ENCODE measurements at regions not wholly inside any gene's neighbourhood (a gene's known extent, or its start where the extent isn't known, plus 50 kb on each side); places are given as distances from the start of the nearest gene placed in this dataset.

DNA sequence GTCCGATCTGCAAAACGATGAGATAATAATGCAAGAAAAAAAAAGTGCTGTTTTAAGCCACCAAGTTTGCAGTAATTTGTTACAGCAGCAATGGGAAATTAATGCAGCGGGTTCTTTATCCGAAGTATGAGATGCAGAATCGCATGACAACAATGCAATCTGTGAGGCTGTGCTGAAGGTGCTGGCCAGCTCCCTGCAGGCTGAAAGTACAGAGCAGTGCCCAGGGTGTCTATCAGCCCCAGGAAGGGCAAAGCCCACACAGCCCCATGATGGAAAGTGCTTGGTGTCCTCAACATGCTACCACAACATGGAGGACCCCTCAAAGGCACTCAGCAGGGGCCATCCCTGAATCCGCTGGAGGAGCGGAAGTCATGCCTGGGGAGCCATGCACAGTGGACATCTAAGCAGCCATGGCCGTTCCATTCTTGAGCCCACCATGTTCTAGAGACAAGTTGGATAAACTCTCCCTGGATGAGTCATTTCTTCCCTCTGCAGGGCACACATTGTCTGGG, 199.5 kb upstream of the PFKP start:
- DNase-seq (ENCODE audit: low read depth, low spot score): no peak

DNA sequence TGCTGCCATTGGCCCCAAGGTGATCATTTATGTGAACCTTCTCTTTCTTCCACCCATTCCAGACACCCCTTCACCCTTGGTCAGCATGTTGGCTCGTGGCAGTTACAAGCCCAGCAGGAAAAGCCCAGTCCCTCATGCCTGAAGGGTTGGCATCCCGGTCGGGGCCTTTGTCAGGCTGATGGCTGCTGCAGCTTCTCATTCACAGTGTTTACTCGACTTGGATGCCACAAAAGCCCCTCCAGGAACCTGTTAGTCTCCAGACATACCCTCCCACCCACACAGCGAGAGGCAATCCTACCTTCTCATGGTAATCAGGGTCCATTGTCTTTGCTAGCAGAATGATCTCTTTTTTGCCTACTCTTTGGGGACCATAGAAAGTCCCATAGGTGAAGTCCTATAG, 200.8 kb upstream of the PFKP start:
- no peak for DNase-seq (ENCODE audit: low read depth, low spot score)

DNA sequence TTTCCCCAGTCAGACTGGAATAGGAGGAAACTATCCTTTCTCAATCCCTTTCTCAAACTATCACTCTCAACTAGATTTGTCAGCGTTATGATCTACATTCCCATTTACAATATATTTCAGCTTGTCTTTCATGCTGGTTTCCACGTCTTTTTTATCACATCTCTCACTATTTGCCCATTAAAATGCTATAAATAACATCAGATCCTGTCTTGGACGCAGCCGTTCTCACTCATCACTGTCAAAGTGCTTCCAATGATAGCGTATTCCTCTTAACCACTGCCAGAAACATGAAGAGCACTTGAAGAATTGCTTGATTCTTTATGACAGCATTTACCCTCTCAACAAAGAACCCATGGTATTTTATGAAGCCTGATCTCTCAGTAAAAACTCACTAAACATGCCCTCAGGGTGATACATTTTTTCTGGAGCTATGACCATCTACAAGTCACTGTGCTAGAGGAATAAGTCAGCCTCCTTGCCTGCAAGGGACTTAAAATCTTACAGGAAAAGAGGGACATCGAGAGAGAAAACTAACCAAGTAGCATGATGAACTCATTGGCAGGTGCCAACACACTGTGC, 205.6 kb upstream of the PFKP start:
- no peak for DNase-seq (ENCODE audit: low read depth, low spot score)

DNA sequence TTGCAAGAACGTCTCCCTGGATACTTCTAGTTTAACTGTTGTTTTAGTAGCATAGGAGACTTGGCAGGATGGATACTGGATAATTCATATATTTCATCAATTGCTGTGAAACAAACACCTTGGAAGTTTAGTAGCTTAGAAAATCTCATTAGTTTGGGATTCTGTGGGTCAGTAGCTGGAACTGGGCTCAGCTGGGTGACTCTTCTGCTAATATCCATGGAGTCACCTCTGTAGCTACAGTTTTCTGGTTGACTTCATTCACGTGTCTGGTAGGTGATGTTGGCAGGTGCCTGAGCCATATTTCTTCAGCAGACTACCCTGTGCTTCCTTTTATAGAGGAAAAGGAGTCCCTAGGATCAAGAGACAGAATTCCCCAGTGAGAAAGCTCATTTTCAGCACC, 208.9 kb upstream of the PFKP start:
- no peak for DNase-seq (ENCODE audit: low read depth, low spot score)

DNA sequence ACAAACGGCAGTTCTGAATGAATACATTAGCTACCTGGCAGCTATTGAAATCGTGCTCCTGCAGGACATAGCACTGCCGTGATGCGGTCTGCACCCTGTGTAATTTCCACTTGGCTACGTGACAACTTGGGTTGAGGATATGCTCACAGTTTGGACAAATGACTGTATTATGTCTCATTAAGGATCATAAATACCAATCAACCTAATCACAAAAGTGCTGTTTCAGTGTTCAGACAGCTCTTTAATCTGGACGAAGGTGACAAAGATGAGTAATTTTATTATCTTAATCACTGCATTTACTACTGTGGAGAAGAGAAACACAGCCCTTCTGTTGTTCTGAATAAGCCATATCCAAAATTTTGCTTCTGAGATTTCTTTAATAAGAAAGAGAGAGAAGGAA, 210.8 kb upstream of the PFKP start:
- DNase-seq (ENCODE audit: low read depth, low spot score): no peak

DNA sequence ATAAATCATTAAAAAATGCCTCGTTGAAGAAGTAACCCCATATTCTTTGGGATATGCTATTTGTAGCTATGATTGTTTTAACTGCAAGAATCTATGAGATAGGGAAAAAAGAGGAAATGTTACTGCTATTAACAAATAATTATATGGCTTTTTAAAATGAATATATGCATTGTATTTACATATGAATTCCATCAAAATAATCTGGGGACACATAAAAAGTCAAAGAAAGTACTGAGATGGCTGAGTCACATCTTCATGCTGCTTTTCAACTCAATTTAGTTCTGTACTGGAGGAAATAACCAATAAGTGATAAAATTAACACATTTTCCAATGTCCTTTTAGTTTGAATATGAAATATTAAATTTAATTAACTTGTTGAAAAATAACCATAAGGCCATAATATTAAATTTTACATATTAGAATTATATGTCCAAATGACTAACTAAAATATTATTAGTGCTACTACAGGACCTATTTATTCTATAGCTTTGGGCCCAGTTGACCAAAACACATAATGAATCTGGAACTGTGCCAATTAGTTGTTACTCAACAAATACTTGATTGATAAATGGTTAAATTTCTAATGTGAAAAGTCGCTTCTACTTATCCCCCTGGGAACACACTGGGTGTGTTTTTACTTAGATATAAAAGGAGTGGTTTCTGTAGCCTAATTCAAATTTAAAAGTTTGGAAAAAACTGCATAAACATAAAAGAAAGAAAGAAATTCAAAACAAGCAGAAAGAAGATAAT, 214.6 kb upstream of the PFKP start:
- no peak for DNase-seq (ENCODE audit: low read depth, low spot score)

DNA sequence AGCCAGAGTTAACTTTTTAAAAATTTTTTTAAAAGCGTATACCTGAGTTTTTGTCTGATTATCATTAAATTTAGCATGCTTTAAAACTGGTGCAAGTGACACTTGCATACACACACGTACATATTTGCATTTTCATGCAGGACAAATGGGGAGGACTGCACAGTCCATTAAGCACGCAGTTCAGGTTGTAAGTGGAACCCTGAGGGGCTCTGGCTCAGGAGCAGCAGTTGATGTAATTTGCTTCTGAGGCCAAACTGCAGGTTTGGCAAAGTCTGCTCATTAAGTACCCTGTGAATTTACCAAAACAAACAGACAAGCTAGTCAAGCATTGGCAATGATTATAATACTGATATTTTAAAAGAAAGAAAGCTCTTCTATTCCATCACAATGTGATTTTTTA, 215.8 kb upstream of the PFKP start:
- DNase-seq (ENCODE audit: low read depth, low spot score): no peak

DNA sequence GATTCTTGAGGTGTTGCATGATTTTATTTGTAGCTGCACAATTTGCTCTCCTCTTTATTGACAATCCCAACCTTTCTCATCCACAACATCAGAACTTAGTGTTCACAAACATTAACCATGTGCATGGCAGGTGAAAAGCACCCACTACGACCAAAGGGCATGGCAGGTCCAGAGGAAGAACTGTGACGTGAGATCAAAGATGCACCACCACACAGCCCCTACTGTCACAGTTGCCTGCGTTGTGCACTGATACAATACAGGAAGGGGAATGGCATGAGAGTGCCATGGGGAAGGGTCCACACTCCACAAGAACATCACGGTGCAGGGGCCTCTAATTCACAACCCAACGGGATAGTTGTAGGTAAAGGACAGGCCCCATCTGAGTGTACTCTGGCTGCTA, 217.1 kb upstream of the PFKP start:
- no peak for DNase-seq (ENCODE audit: low read depth, low spot score)

DNA sequence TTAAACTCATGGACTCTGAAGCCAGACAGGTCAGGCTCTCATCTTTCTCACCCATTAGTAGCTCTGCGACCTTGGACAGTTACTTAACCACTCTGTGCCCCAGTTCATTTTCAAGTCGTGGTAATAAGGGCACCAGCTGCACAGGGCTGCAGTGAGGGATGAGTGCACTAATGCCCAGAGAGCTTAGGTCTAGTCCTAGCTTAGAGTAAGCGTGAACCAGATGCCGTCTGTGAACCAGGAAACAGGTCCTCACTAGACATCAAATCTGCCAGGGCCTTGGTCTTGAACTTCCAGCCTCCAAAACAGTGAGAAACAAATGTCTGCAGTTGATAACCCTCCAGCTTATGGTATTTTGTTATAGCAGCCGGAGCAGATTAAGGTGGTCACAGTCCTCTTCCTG, 222.4 kb upstream of the PFKP start:
- no peak for DNase-seq (ENCODE audit: low read depth, low spot score)

DNA sequence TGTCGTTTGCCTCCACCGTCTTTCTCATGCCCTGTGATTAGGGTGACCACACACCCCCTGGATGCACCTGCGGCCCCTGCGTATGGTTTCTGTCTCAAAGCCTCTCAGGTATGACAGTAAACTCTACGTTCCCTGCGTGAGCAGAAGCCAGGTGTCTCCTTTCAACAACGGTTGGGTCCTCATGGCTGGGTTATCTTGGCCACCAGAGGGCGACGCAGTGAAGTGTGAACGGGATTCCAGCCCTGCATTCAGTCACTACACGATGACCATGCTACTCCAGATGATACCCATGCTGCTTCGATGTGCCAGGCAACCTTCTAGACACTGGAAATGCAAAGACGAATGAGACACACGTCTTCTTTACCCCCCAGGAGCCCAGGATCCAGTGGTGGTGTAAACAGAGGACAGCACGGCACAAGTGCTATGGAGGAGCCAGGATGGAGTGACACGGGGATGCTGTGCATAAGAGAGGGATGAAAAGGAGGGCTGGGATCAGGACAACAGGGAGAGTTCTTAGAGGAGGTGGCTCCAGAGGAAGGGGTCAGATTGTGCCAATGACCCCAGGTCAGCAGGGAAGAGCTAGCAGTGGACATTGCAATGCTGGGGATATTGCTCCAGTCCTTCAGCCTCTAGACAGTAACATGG, 228.1 kb upstream of the PFKP start:
- no peak for DNase-seq (ENCODE audit: low read depth, low spot score)

DNA sequence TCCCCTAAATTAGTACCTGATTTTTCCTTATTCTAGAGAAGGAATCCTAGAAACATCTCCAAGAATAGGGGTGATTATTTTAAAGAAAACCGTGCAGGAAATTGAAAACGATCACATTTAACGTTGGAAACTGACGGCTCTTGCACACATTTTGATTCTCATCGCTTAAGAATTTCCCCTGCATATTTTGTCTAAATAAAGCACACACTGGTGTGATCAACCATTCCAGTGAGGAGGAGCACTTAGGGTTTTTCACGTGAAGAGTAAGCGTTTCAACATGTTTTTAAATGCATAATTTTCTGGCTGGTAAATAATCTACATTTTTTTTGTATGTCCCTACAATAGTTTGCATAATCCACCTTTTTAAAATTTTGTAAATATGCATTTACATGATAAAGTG, 229.7 kb upstream of the PFKP start:
- no peak for DNase-seq (ENCODE audit: low read depth, low spot score)

DNA sequence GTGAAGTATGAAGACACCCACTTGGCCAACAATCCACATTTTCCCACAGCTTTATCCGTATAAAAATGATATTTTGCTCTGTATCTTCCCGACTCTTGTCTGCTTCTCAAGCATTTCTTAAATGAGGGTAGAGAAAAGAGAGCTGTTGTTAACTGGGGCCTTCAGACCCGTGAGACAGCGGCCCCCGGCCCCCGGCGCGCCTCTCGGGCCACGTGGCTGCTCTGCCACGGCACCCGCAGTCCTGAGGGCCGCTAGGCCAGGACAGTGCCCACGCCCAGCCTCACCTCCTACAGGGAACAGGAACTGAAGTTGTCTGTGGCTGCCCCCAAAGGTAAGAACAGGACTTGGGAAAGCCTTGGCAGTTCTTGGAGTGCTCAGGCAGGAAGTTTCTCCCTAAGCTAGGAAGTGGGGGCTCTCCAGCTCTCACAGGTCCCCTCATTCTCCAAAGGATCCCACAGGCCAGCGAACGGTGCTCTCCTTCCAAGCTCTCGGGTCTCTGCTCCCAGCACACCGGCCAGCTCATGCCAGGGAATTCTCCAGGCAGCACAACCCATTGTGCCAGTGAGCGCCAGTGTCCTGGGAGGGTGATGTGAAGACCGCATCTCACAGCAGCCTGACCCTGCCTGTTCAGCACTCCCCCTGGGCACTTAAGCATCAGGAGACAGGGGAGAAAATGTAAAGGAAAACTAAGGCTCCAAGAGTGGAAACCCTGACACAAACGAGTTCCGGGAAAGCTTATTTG, 230.3 kb upstream of the PFKP start:
- no peak for DNase-seq (ENCODE audit: low read depth, low spot score)

DNA sequence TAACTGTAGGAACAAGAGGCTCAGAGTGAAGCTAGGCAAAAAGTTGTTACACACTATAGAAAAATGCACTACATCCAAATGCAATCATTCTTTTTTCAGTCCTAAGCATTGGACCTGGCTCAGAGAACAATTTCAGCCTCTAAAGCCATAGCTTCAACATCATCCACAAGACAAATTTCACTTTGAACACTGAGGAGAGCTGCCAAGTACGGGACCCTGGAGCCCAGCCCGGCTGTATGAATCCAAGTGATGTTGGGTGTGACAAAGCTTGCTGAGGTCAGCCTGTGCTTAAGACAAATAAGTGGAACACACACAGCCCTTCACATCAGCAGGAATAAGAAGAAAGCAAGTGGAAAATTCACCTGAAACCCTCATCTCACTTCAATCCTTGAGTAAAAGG, 233.1 kb upstream of the PFKP start:
- no peak for DNase-seq (ENCODE audit: low read depth, low spot score)

DNA sequence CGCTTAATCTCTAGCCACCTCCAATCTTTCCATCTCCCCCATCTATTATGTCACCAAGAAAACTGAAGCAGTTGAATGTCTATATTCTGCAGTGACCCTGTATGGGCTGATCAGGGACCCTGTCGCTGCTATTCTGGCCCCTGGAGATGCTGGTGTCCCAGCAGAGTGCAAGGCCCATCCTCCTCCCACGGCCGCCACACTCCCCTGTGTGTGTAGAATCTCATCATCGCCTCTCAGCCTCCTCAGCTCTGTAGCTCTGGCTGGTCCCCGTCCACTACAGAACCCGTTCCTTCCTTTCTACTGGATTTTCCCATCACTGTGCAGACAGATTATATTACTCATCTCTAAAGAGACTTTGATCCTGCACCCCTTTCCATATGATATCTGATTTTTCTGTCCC, 235.8 kb upstream of the PFKP start:
- DNase-seq (ENCODE audit: low read depth, low spot score): no peak

DNA sequence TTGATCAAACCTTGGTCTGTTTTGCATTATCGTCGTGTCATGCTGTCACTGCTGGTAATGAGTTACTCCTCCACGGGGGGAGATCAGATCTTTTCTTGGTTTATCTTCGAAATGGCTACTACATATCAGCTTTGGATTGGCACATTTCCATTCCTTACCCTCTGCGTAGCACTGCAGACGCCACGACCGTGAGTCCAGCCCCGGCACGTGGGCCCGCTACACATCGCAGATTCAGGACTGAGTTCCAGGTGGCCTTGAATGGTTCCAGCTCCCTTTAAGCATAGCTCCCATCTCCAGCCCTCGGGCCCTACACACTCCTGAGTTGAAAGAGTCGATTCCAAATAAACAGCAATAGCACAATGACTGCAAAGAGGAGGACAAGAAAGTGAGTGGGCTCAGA, 238.6 kb upstream of the PFKP start:
- no peak for DNase-seq (ENCODE audit: low read depth, low spot score)

DNA sequence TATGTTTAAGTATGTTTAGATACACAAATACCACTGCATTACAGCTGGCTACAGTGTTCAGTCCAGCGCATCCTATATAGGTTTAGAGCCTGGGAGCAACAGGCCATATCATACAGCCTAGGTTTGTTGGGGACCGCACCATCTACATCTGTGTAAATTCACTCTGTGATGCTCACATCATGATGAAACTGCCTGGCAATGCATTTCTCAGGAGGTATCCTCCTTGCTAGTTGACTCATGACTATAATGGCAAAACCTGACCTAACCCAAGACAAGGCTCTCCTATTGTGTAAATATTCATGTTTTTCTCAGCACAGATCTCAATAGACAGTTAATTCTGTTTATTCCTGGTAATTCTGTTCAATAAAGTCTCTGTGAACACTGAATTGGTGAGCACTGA, 240.7 kb upstream of the PFKP start:
- no peak for DNase-seq (ENCODE audit: low read depth, low spot score)

DNA sequence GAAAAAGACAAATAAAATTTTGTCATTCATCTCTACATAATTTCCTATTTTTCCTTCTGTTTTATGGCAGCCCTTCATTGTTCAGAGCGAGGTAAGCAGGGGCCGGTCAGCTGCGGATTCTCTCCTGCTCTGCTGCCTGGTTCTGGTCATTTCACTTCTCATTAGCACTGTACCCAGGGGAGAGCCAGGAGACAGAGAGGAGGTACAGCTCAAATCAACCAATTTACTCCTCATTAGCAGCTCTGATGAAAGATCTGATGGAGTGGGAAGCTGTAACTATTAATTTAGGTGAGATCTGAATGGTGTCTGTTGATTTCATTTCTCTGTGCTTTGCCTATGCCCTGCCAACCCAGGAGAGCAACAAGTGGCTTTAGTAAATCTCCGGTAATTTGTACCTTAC, 241.5 kb upstream of the PFKP start:
- no peak for DNase-seq (ENCODE audit: low read depth, low spot score)

DNA sequence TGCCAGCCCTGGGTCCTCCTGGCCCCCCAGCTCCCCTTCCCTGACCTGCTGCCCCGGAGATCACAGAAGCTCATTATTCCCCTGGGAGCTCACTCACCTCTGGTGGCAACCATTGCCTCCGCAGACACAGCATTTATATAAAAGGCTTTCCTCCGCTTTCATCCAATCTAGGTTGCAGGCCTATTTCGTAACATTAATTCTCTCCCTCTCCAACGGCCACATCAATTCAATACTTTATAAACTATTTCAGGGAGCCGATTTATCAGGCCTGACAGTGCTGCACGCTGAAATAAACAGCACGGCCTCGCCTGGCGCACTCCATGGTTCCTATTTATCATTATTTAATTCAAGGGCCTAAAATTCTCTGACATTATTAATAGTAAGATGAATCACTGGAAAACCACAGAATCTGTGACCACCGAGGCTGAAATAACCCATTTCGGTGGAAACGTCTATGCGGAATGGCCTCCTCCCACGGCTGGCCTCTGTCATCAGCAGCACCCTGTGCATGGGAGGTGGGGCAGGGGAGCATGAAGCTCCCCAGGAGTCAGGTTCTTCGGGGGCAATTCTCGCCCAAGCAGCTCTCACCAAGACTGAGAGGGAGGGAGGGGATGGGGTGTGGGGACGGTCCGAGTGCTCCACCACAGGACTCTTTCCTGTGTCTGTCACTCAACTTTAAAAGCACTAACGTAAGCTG, 249.3 kb upstream of the PFKP start:
- no peak for DNase-seq (ENCODE audit: low read depth, low spot score)

DNA sequence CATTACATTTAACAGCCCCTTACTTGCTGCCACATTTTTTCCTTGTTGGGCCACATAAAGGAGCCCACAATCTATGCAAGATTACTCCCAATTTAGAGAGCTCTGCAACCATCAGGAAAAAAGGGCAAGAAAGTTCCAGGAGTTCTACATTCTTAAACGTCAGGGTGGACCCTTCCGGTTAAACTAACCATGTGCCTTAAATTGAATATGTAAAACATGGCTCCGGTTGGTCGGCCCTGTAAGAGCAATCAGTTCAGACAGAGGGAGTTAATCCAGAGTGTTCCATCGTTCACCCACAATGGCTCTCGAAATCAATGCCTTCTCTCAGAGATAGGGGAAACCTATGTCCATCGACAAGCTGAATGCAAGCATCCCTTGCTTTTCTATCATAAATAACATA, 253.7 kb upstream of the PFKP start:
- DNase-seq (ENCODE audit: low read depth, low spot score): no peak

DNA sequence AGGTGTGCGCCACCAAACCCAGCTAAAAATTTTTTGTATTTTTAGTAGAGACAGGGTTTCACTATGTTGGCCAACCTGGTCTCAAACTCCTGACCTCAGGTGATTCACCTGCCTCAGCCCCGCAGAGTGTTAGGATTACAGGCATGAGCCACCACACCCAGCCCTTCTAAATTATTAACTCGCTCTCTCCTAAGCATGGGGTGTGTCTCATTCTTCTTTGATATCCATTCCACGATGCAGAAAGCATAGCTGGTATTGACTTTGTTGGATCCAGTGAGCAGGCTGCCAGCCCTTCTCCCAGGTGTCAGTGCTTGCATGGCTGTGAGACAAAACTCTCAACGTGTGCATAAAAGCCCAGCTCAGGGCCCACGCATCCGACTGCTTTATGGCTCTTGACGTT, 254.1 kb upstream of the PFKP start:
- DNase-seq (ENCODE audit: low read depth, low spot score): no peak

DNA sequence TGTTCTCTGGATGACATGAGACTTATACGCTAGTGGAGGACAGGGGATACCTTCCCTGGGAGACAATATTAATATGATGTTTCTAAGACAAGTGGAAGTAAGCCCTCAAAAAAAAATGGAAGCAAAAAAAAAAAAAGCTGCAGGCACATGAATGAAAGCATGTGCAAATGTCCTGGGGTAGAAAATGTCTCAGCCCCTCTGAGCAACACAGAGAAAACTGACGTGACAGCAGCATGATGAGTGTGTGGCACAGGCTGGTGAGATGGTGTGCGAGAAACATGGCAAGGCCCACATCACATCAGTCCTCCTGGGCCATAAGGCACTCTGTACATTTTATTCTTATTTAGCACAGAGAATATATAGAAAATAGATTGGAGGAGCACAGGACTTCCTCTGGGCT, 254.7 kb upstream of the PFKP start:
- DNase-seq (ENCODE audit: low read depth, low spot score): no peak

DNA sequence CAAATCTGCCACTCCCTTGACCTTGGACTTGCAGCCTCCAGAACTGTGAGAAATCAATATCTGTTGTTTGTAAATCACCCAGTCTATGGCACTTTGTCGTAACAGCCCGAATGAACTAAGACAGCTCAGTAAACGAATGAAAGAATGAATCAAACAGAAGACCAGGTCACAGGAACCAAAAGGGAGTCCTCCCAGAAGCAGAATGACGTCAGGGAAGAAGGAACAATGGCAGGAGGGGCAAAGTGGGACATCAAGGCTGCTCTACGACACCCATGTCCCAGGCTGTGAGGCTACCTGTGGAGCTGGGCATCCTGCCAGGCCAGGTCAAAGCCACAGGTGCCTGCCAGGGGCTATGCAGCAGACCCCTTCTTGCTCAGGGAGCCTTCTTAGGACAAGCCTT, 267.2 kb upstream of the PFKP start:
- no peak for DNase-seq (ENCODE audit: low read depth, low spot score)
